Left ventricle myocardium inferior (tissue), 1 donor: ENCODE measurements at regions not wholly inside any gene's neighbourhood (a gene's known extent, or its start where the extent isn't known, plus 50 kb on each side); places are given as distances from the start of the nearest gene placed in this dataset.

Experiments used
- DNase-seq: peaks from one replicate; pipeline ENCODE4 v3.0.0-alpha.2; 2020
- H3K27ac ChIP-seq: fragments of 200-600 bp; replicated peaks from 2 replicates; pipeline ENCODE4 v1.8.0; 2021
- H3K27me3 ChIP-seq: fragments of 200-600 bp; 2 replicates; pipeline ENCODE4 v1.8.0; 2021; ENCODE audit warnings: low read depth
- H3K36me3 ChIP-seq: fragments of 200-600 bp; 2 replicates; pipeline ENCODE4 v1.8.0; 2021
- H3K4me1 ChIP-seq: fragments of 200-600 bp; 2 replicates; pipeline ENCODE4 v1.8.0; 2021
- H3K4me3 ChIP-seq: fragments of 200-600 bp; 2 replicates; pipeline ENCODE4 v1.8.0; 2021; ENCODE audit warnings: mild to moderate bottlenecking, moderate library complexity
- H3K9me3 ChIP-seq: fragments of 200-600 bp; replicated peaks from 2 replicates; pipeline ENCODE4 v1.8.0; 2021
- CTCF ChIP-seq: fragments of 200-600 bp; IDR thresholded peaks from 2 replicates; pipeline ENCODE4 v1.8.0; 2021; ENCODE audit warnings: antibody characterized with exemption, mild to moderate bottlenecking, borderline replicate concordance
- intact Hi-C: fragments of 100-400 bp; cut with micrococcal nuclease; formaldehyde crosslinking; loops from one replicate; pipeline ENCODE4 v1.11.0; 2022
- donor health status: DM: no; HTN: yes; CAD: no; lungs with severe emphysema.

- Histone ChIP-seq H3K4me1 (no peaks in the 10 kb centered on the region), H3K4me3 (no peak overlapping the region), H3K36me3 (no peaks in the 10 kb centered on the region), H3K9me3 (no peaks in the 10 kb centered on the region), H3K27me3 (no peaks in the 10 kb centered on the region), H3K27ac (no peak overlapping the region)
- DNase-seq, result no peak
- intact Hi-C loops, result no loop called here
- no peak for TF ChIP-seq CTCF
Observed at GRCh38 chr4:171667906-171668305, 145.3 kb upstream of the GALNTL6 start.

- no peak for TF ChIP-seq CTCF
- no peaks in the 10 kb centered on the region for H3K27me3 ChIP-seq
- intact Hi-C loops, result no loop called here
Observed at GRCh38 chr4:171651071-171651470, 162.1 kb upstream of the GALNTL6 start.

GRCh38 chr4:171650543-171650942 lies 162.7 kb upstream of the GALNTL6 start:
- Histone ChIP-seq H3K27me3 (no peaks in the 10 kb centered on the region), H3K4me3 (no peak overlapping the region), H3K27ac (no peak overlapping the region), H3K9me3 (peaks cover 25% of the 10 kb centered on the region), H3K4me1 (no peaks in the 10 kb centered on the region), H3K36me3 (no peaks in the 10 kb centered on the region)
- intact Hi-C loops, result no loop called here
- no peak for DNase-seq
- TF ChIP-seq CTCF, result no peak

More at GRCh38 chr4:171651071-171651470, 162.1 kb upstream of the GALNTL6 start:
- no peak for DNase-seq
- Histone ChIP-seq H3K9me3 (peaks cover 25% of the 10 kb centered on the region), H3K27ac (no peak overlapping the region), H3K4me3 (no peak overlapping the region), H3K36me3 (no peaks in the 10 kb centered on the region), H3K4me1 (no peaks in the 10 kb centered on the region)

- peaks cover 25% of the 10 kb centered on the region for H3K9me3 ChIP-seq
- TF ChIP-seq CTCF, result no peak
- H3K4me3 ChIP-seq, result no peak overlapping the region
- H3K27me3 ChIP-seq, result no peaks in the 10 kb centered on the region
- no peak overlapping the region for H3K27ac ChIP-seq
- no peak for DNase-seq
- intact Hi-C loops, result no loop called here
- no peaks in the 10 kb centered on the region for H3K4me1 ChIP-seq
- no peaks in the 10 kb centered on the region for H3K36me3 ChIP-seq
Observed at GRCh38 chr4:171648926-171649325, 164.3 kb upstream of the GALNTL6 start.

- H3K4me1 ChIP-seq, result no peaks in the 10 kb centered on the region
- DNase-seq, result no peak
- intact Hi-C loops, result no loop called here
Observed at GRCh38 chr4:171646984-171647383, 166.2 kb upstream of the GALNTL6 start.

More at GRCh38 chr4:171646984-171647383, 166.2 kb upstream of the GALNTL6 start:
- no peak overlapping the region for H3K4me3 ChIP-seq
- no peaks in the 10 kb centered on the region for H3K27me3 ChIP-seq
- peaks cover 6% of the 10 kb centered on the region for H3K9me3 ChIP-seq
- TF ChIP-seq CTCF, result no peak
- H3K27ac ChIP-seq, result no peak overlapping the region
- no peaks in the 10 kb centered on the region for H3K36me3 ChIP-seq
